SKM-1 treated with dmso at 0.1 percent for 144 hours (cell line): ENCODE measurements at regions not wholly inside any gene's neighbourhood (a gene's known extent, or its start where the extent isn't known, plus 50 kb on each side); places are given as distances from the start of the nearest gene placed in this dataset.

Source experiments
- DNase-seq: peaks from one replicate; lab custom pipeline; 2025; ENCODE audit not compliant: unreplicated experiment; lab: John Stamatoyannopoulos, UW

GRCh38 chr13:64849196-64849595 is 2380.9 kb downstream of the PCDH9 start:
- no peak for DNase-seq

- DNase-seq = no peak
These were observed 2382.4 kb downstream of the PCDH9 start for GRCh38 chr13:64847767-64848166.

GRCh38 chr13:64845110-64845509 is 2385.0 kb downstream of the PCDH9 start:
- DNase-seq = no peak

GRCh38 chr13:64819081-64819480 is 2411.1 kb downstream of the PCDH9 start:
- DNase-seq = no peak

DNA sequence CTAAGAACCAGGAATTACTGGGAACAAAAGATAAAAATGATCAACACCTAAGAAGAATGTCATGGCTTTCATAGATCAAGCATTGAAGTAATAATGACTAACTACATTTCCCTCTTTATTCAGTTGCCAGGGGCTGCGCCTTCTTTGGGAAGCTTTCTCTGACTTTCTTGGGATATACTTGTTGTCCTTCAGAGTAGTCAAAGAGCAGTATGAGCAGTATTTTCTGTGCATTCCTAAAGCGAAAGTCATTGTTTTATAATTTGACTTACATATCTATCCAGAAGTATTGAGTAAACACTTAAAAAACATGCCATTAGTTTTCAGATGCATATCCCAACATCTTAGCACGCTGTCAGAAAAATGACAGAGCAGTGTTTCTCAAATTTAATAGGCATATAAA is 2412.4 kb downstream of the PCDH9 start:
- no peak for DNase-seq

- no peak for DNase-seq
These were observed 2419.4 kb downstream of the PCDH9 start for GRCh38 chr13:64810750-64811149.

DNA sequence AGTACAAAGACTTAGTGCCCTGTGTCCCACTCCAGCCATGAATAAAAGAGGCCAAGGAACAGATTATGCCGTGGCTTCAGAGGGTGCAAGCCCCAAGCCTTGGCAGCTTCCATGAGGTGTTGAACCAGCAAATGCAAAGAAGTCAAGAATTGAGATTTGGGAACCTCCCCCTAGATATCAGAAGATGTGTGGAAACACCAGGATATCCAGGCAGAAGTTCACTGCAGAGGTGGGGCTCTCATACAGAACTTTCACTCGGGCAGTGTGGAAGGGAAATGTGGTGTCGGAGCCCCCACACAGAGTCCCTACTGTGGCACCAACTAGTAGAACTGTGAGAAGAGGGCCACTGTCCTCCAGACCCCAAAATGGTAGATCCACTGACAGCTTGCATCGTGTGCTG is 2421.4 kb downstream of the PCDH9 start:
- DNase-seq = no peak

DNA sequence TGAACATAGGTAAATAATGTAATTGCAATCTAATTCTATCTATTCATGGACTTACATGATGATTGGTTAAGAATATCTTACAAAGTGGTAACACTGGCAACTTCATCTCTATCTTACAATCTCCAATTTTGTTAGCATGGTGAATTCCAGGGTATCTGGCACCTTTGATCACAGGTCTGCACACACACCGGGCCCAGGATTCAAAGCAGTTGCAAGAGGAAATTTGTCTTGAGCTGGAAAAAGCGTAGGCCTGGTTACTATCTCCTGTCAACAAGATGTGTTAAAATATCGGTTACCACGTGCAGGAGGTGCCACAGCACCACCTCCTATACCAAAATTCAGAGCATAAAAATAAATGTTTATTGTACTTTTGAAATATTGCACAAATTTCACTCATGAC is 2428.4 kb downstream of the PCDH9 start:
- DNase-seq = no peak

DNA sequence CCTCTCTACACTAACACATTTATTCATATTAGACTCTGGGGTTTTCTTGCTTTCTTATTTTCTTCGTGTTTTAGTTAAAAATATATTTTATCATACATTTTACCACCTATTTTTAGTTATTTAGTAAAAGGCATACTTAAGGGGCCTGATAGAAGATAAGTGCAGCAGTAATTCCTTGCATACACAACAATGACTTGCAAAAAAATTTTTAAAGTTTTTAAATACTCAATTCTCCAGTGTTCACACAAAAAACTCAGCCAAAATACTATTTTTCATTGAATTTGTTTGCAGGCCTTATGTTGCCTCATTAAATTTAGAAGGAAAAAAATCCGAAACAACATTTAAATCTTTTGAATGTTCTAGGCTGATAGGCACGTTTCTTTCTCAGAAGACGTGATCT is 2431.7 kb downstream of the PCDH9 start:
- DNase-seq = no peak

DNA sequence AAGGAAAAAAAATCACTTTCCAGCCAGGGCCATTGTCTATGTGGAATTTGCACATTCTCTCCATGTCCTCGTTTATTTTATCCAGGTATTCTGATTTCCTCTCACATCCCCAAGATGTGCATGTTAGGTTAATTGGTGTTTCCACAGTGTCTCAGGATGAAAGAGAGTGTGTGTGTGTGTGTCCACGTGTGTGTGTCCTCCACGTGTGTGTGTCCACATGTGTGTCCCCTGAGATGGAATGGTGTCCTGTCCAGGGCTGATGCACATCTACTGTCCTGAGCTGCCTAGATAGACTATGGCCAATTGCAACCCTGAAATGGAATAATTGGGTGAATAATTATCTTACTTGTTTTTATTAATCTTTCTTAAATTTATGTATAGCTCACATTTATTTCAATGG is 2436.5 kb downstream of the PCDH9 start:
- no peak for DNase-seq

DNA sequence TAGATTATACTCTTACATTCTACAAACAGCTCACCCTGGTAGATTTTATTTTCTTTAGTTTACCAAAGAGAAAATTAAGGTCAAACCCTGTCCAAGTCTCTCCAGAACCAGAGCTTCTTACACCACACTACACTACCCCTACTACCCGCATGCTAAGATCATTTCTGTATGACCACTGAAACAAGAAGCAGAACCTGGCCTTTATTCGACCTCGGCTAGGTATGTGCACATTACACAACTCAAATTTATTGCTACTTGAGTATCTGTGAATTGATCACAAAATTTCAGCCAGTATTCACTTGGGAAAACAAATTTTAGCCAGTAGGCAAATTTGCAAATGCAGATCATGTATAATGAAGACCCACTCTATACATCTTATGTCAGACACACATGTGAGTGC is 2437.0 kb downstream of the PCDH9 start:
- DNase-seq = no peak

GRCh38 chr13:64791373-64791772 is 2438.8 kb downstream of the PCDH9 start:
- DNase-seq = no peak

- DNase-seq = no peak
These were observed 2447.7 kb downstream of the PCDH9 start for GRCh38 chr13:64782466-64782865.

- DNase-seq = no peak
These were observed 2452.1 kb downstream of the PCDH9 start for GRCh38 chr13:64778002-64778401.

DNA sequence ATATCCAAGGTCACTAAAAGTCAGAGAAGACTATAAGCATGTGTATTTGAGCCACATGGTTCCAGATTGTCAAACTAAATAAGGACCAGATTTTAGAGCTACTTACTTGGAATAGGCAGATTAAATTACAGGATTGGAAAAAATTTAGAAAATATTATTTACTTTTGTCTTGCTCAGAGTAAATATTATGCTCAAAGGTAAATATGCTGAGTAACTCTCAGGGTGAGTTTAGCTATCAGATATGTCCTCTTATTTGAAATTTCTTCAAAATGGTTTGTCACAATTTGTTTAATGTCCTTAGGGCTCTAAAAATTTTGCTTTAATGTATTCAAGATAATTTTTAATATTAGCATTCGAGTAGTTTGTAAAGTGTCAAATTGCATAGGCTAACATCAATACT is 2455.2 kb downstream of the PCDH9 start:
- DNase-seq = no peak

- DNase-seq = no peak
These were observed 2459.4 kb downstream of the PCDH9 start for GRCh38 chr13:64770743-64771142.

DNA sequence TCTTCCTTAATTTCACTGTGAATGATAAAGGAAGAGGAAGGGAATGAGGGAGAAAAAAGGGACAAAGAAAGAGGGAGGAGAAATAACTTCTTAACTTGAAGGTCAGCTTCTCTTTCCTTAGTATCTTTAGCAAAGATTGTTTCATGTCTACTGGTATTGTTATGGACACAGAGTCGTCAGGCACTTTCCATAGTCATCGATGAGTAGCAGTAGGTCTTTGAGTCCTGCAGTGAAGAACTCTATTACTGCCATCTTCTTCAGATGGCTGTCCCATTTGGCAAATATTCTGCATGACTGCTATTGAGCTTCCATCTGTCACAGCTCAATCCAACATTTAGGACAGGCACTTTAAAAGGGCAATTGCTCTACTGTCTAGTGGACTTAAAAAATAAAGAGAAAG is 2463.1 kb downstream of the PCDH9 start:
- no peak for DNase-seq

DNA sequence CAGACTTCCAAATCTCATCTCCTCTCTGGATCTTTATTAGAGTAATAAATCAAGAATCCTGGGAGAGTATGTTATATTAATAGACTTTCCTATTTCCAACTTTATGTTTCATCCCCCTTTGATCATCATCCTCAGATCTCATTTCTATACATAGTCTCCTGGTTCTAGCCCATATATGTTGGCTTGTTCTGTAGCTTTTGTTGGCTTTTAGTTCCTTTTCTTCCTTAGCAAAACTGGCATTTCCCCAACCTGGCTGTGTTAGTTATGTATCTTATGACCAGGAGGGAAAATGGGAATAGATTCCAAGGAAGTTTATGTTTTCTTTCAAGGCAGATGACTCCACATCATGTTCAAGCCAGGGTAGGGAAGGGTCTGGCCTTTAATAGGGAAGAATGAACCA is 2464.5 kb downstream of the PCDH9 start:
- DNase-seq = no peak

GRCh38 chr13:64758521-64759244 is 2471.5 kb downstream of the PCDH9 start:
- DNase-seq = no peak

- DNase-seq = no peak
These were observed 2473.5 kb downstream of the PCDH9 start for GRCh38 chr13:64756621-64757020.

DNA sequence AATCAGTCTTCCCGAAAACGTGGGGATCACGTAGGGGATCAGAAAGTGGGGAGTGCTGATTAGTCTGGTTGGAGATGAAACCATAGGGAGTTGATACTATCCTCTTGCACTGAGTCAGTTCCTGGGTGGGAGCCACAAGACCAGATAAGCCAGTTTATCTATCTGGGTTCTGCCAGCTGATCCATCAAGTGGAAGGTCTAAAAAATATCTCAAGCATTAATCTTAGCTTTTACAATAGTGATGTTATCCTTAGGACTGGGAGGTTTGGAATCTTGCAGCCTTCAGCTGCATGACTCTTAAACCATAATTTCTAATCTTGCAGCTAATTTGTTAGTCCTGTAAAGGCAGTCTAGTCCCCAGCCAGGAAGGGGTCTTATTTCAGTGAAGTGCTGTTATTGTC is 2474.2 kb downstream of the PCDH9 start:
- no peak for DNase-seq

- DNase-seq = no peak
These were observed 2476.7 kb downstream of the PCDH9 start for GRCh38 chr13:64753233-64754000.

GRCh38 chr13:64749301-64749700 is 2480.8 kb downstream of the PCDH9 start:
- DNase-seq = no peak
